ENCODE measurements at regions not wholly inside any gene's neighbourhood (a gene's known extent, or its start where the extent isn't known, plus 50 kb on each side); places are given as distances from the start of the nearest gene placed in this dataset.

GRCh38 chr12:87310126-87310525, 719.1 kb downstream of the C12orf50 start:
- no peaks in the 10 kb centered on the region for H3K36me3 ChIP-seq
- H3K9me3 ChIP-seq (ENCODE audit: low read depth), result no peaks in the 10 kb centered on the region
- H3K4me3 ChIP-seq, result no peak overlapping the region
- no peak for TF ChIP-seq CTCF (IDR thresholded peaks at IDR 0.05; ENCODE audit: low read depth, low read length)
- no peaks in the 10 kb centered on the region for H3K27me3 ChIP-seq
- DNase-seq (ENCODE audit: low read depth in 1 of 2, low spot score in 1 of 2), result no peak
- H3K27ac ChIP-seq, result no peak overlapping the region
- no peaks in the 10 kb centered on the region for H3K4me1 ChIP-seq (ENCODE audit: low read depth)

- TF ChIP-seq CTCF (IDR thresholded peaks at IDR 0.05; ENCODE audit: low read depth, low read length), result no peak
- Histone ChIP-seq H3K4me1 (ENCODE audit: low read depth) (no peaks in the 10 kb centered on the region), H3K27ac (no peak overlapping the region), H3K9me3 (ENCODE audit: low read depth) (no peaks in the 10 kb centered on the region), H3K36me3 (no peaks in the 10 kb centered on the region), H3K27me3 (no peaks in the 10 kb centered on the region), H3K4me3 (no peak overlapping the region)
- no peak for DNase-seq (ENCODE audit: low read depth in 1 of 2, low spot score in 1 of 2)
Observed at GRCh38 chr12:87305481-87305880, 723.7 kb downstream of the C12orf50 start.

- no peak for DNase-seq (ENCODE audit: low read depth in 1 of 2, low spot score in 1 of 2)
- Histone ChIP-seq H3K27me3 (no peaks in the 10 kb centered on the region), H3K4me3 (no peak overlapping the region), H3K9me3 (ENCODE audit: low read depth) (no peaks in the 10 kb centered on the region), H3K4me1 (ENCODE audit: low read depth) (no peaks in the 10 kb centered on the region), H3K36me3 (no peaks in the 10 kb centered on the region), H3K27ac (no peak overlapping the region)
- TF ChIP-seq CTCF (IDR thresholded peaks at IDR 0.05; ENCODE audit: low read depth, low read length), result no peak
Observed at GRCh38 chr12:87304406-87304805, 724.8 kb downstream of the C12orf50 start.

GRCh38 chr12:87303396-87304012, 725.7 kb downstream of the C12orf50 start:
- no peak for DNase-seq (ENCODE audit: low read depth in 1 of 2, low spot score in 1 of 2)
- no peaks in the 10 kb centered on the region for H3K9me3 ChIP-seq (ENCODE audit: low read depth)
- no peak for TF ChIP-seq CTCF (IDR thresholded peaks at IDR 0.05; ENCODE audit: low read depth, low read length)
- H3K36me3 ChIP-seq, result no peaks in the 10 kb centered on the region
- no peak overlapping the region for H3K27ac ChIP-seq
- no peaks in the 10 kb centered on the region for H3K4me1 ChIP-seq (ENCODE audit: low read depth)
- no peak overlapping the region for H3K4me3 ChIP-seq
- no peaks in the 10 kb centered on the region for H3K27me3 ChIP-seq

- TF ChIP-seq CTCF (IDR thresholded peaks at IDR 0.05; ENCODE audit: low read depth, low read length), result no peak
Observed at GRCh38 chr12:87302126-87302745, 727.0 kb downstream of the C12orf50 start.

More at GRCh38 chr12:87302126-87302745, 727.0 kb downstream of the C12orf50 start:
- no peaks in the 10 kb centered on the region for H3K9me3 ChIP-seq (ENCODE audit: low read depth)
- H3K36me3 ChIP-seq, result no peaks in the 10 kb centered on the region
- DNase-seq (ENCODE audit: low read depth in 1 of 2, low spot score in 1 of 2), result peak in 1 of 2 donors; percentile 36
- H3K4me1 ChIP-seq (ENCODE audit: low read depth), result no peaks in the 10 kb centered on the region
- H3K4me3 ChIP-seq, result no peak overlapping the region
- H3K27ac ChIP-seq, result no peak overlapping the region
- H3K27me3 ChIP-seq, result no peaks in the 10 kb centered on the region
